Osteoblast (primary cell): ENCODE measurements at regions not wholly inside any gene's neighbourhood (a gene's known extent, or its start where the extent isn't known, plus 50 kb on each side); places are given as distances from the start of the nearest gene placed in this dataset.

Experiments used
- DNase-seq: peaks from one replicate; pipeline ENCODE4 v3.0.0; 2011; ENCODE audit warnings: low spot score, mixed read lengths; ENCODE audit not compliant: insufficient read length; ENCODE audit errors: missing footprints
- H2AFZ ChIP-seq: 2 replicates; pipeline ENCODE4 v1.6.0; 2011; ENCODE audit warnings: mild to moderate bottlenecking, low read length
- H3K27ac ChIP-seq: 2 replicates; pipeline ENCODE4 v1.5.1; 2011; ENCODE audit warnings: mild to moderate bottlenecking, low read depth, low read length, moderate library complexity
- H3K27me3 ChIP-seq: 2 replicates; pipeline ENCODE4 v1.6.0; 2012; ENCODE audit warnings: mild to moderate bottlenecking, control low read depth, inconsistent platforms, low read length, moderate library complexity; ENCODE audit not compliant: insufficient read depth
- H3K36me3 ChIP-seq: 2 replicates; pipeline ENCODE4 v1.5.1; 2011; ENCODE audit warnings: mild to moderate bottlenecking, low read length, control low read depth, moderate library complexity; ENCODE audit not compliant: insufficient read depth
- H3K4me1 ChIP-seq: 2 replicates; pipeline ENCODE4 v1.5.1; 2011; ENCODE audit warnings: mild to moderate bottlenecking, low read length, control low read depth, moderate library complexity; ENCODE audit not compliant: insufficient read depth
- H3K4me2 ChIP-seq: 2 replicates; pipeline ENCODE4 v1.6.0; 2011; ENCODE audit warnings: mild to moderate bottlenecking, low read length; ENCODE audit not compliant: insufficient read depth
- H3K4me3 ChIP-seq: fragments of 200-600 bp; sonication (generic); 3 replicates; pipeline ENCODE4 v1.5.1; 2012; ENCODE audit warnings: mild to moderate bottlenecking, low read length, inconsistent platforms; ENCODE audit not compliant: insufficient read depth
- H3K79me2 ChIP-seq: 2 replicates; pipeline ENCODE4 v1.6.0; 2012; ENCODE audit warnings: mild to moderate bottlenecking, low read length, control low read depth, inconsistent platforms; ENCODE audit not compliant: insufficient read depth
- H3K9me3 ChIP-seq: 2 replicates; pipeline ENCODE4 v1.5.1; 2011; ENCODE audit warnings: low read depth, low read length, control low read depth
- H4K20me1 ChIP-seq: 2 replicates; pipeline ENCODE4 v1.6.0; 2012; ENCODE audit warnings: mild to moderate bottlenecking, low read length, control low read depth; ENCODE audit not compliant: insufficient read depth
- CTCF ChIP-seq: IDR thresholded peaks from 2 replicates; pipeline ENCODE4 v1.5.1; 2011; ENCODE audit warnings: mild to moderate bottlenecking, low read depth, low read length, moderate library complexity; ENCODE audit errors: extremely low read depth

GRCh38 chr12:124668602-124669001 is 101.2 kb upstream of the NCOR2 start:
- Histone ChIP-seq H3K79me2 (no peaks in the 10 kb centered on the region), H3K27me3 (no peaks in the 10 kb centered on the region), H3K36me3 (no peaks in the 10 kb centered on the region), H2AFZ (peak overlapping the region; percentile 10), H4K20me1 (no peaks in the 10 kb centered on the region), H3K4me2 (no peak overlapping the region), H3K4me1 (peaks cover 17% of the 10 kb centered on the region), H3K4me3 (no peak overlapping the region), H3K27ac (no peak overlapping the region), H3K9me3 (peaks cover 7% of the 10 kb centered on the region)
- TF ChIP-seq CTCF: no peak
- DNase-seq: no peak

GRCh38 chr12:124667506-124668326 is 100.3 kb upstream of the NCOR2 start:
- H3K4me3 ChIP-seq: no peak overlapping the region
- peaks cover 7% of the 10 kb centered on the region for H3K9me3 ChIP-seq
- H3K4me2 ChIP-seq: no peak overlapping the region
- TF ChIP-seq CTCF: no peak
- DNase-seq: no peak
- no peaks in the 10 kb centered on the region for H3K27me3 ChIP-seq
- H3K4me1 ChIP-seq: peaks cover 17% of the 10 kb centered on the region
- H3K79me2 ChIP-seq: no peaks in the 10 kb centered on the region
- no peaks in the 10 kb centered on the region for H3K36me3 ChIP-seq
- H2AFZ ChIP-seq: no peak overlapping the region
- H3K27ac ChIP-seq: no peak overlapping the region
- H4K20me1 ChIP-seq: no peaks in the 10 kb centered on the region

GRCh38 chr12:124666722-124667259 is 99.4 kb upstream of the NCOR2 start:
- H3K4me2 ChIP-seq: no peak overlapping the region
- H3K9me3 ChIP-seq: peaks cover 7% of the 10 kb centered on the region
- no peaks in the 10 kb centered on the region for H3K27me3 ChIP-seq
- no peaks in the 10 kb centered on the region for H3K79me2 ChIP-seq
- H3K4me3 ChIP-seq: no peak overlapping the region
- no peak for TF ChIP-seq CTCF
- H3K27ac ChIP-seq: no peak overlapping the region
- no peaks in the 10 kb centered on the region for H3K36me3 ChIP-seq
- no peak overlapping the region for H2AFZ ChIP-seq
- H4K20me1 ChIP-seq: no peaks in the 10 kb centered on the region
- DNase-seq: no peak
- H3K4me1 ChIP-seq: peaks cover 17% of the 10 kb centered on the region

GRCh38 chr12:124665511-124665910 is 98.1 kb upstream of the NCOR2 start:
- no peaks in the 10 kb centered on the region for H4K20me1 ChIP-seq
- no peak overlapping the region for H2AFZ ChIP-seq
- H3K27me3 ChIP-seq: no peaks in the 10 kb centered on the region
- no peak overlapping the region for H3K27ac ChIP-seq
- H3K4me1 ChIP-seq: peaks cover 17% of the 10 kb centered on the region
- peaks cover 7% of the 10 kb centered on the region for H3K9me3 ChIP-seq
- no peak for DNase-seq
- no peaks in the 10 kb centered on the region for H3K36me3 ChIP-seq
- TF ChIP-seq CTCF: no peak
- H3K79me2 ChIP-seq: no peaks in the 10 kb centered on the region
- H3K4me3 ChIP-seq: no peak overlapping the region
- peak overlapping the region; percentile 15 for H3K4me2 ChIP-seq
